H7 (cell line): ENCODE measurements at regions not wholly inside any gene's neighbourhood (a gene's known extent, or its start where the extent isn't known, plus 50 kb on each side); places are given as distances from the start of the nearest gene placed in this dataset.
"Not testable (repeated sequence)": the region's sequence is repeated elsewhere in the genome, so short reads cannot be mapped to it uniquely, and the experiment has no call there.

Experiments
- DNase-seq: peaks from one replicate; pipeline ENCODE4 v3.0.0; 2012
- H3K27me3 ChIP-seq: 2 replicates; pipeline ENCODE4 v1.6.0; 2011; ENCODE audit warnings: mild to moderate bottlenecking, low read length; ENCODE audit not compliant: control insufficient read depth, insufficient read depth
- H3K36me3 ChIP-seq: replicated peaks from 2 replicates; pipeline ENCODE4 v1.5.1; 2011; ENCODE audit warnings: low read length; ENCODE audit not compliant: control insufficient read depth, insufficient read depth
- H3K4me3 ChIP-seq: 2 replicates; pipeline ENCODE4 v1.5.1; 2011; ENCODE audit warnings: low read depth, mild to moderate bottlenecking, control low read depth, low read length, moderate library complexity; ENCODE audit not compliant: insufficient read depth

GRCh38 chr6:66516377-66516776 lies 809.4 kb upstream of the EYS start:
- Histone ChIP-seq H3K4me3 (no peak overlapping the region), H3K27me3 (no peaks in the 10 kb centered on the region), H3K36me3 (no peaks in the 10 kb centered on the region)
- no peak for DNase-seq

DNA sequence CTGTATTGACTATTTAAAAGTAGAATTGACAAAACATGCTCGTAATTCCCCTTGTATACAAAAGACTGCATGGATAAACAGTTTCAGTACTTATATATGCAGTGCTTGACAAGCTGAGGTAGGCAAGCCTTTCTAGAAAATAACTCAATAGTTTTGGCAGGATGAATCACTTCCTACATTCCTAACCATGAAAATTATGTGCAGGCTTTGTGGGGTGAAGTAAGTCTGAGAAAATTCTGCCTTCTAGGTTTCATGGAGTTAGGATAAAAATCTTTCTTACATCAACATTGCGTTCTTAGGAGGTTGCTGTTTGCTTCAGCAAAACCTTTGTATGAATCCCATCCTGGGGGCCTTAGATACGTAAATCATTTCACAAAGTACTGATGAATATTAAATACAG lies 801.4 kb upstream of the EYS start:
- Histone ChIP-seq H3K36me3 (no peaks in the 10 kb centered on the region), H3K4me3 (no peak overlapping the region), H3K27me3 (no peaks in the 10 kb centered on the region)
- DNase-seq: no peak

DNA sequence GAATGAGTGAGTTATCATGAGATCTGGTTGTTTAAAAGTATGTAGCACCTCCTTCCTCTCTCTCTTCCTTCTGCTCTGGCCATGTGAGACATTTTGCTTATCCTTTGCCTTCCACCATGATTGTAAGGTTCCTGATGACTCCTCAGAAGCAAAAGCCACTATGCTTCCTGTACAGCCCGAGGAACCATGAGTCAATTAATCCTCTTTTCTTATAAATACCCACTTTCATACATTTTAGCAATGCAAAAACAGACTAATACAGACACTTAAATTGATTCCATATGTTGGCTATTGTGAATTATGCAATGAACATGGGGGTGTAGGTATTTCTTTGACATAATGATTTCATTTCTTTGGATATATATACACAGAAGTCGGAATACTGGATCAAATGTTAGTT lies 792.8 kb upstream of the EYS start:
- no peak overlapping the region for H3K4me3 ChIP-seq
- H3K36me3 ChIP-seq: no peaks in the 10 kb centered on the region
- H3K27me3 ChIP-seq: no peaks in the 10 kb centered on the region
- DNase-seq: no peak

DNA sequence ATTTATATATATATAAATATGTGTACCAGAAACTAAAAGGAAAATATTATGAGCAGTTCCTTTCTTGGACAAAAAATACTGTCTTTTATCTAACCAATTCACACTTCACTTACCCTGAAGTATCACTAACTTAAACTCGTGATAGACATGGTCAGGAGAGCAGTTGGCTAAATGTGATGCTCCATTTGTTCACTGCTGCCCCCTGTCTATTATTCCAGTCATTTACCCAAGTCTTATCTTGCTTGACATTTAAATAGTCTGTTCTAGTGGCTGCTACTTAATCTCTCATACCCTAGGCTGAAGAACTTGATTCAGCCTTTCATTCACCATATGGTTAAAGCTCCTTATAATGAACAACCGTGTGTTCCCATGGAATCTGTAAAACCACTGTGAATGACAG lies 789.6 kb upstream of the EYS start:
- H3K4me3 ChIP-seq: no peak overlapping the region
- no peaks in the 10 kb centered on the region for H3K36me3 ChIP-seq
- peak; percentile 7 for DNase-seq
- H3K27me3 ChIP-seq: no peaks in the 10 kb centered on the region

GRCh38 chr6:66494643-66495042 lies 787.6 kb upstream of the EYS start:
- H3K27me3 ChIP-seq, H3K36me3 ChIP-seq, H3K4me3 ChIP-seq, DNase-seq: not testable (repeated sequence)

DNA sequence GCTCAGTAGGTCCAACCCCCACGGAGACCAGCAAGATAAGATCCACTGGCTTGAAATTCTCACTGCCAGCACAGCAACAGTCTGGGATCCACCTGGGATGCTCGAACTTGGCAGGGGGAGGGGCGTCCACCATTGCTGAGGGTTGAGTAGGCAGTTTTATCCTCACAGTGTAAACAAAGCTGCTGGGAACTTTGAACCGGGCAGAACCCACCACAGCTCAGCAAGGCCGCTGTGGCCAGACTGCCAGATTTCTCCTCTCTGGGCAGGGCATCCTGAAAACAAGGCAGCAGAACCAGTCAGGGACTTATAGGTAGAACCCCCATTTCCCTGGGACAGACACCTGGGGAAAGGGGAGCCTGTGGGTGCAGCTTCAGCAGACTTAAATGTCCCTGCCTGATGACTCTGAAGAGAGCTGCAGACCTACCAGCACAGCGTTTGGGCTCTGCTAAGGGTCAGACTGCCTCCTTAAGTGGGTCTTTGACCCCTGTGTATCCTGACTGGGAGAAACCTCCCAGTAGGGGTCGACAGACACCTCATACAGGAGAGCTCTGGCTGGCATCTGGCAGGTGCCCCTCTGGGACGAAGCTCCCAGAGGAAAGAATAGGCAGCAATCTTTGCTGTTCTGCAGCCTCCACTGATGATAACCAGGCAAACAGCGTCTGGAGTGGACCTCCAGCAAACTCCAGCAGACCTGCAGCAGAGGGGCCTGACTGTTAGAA lies 782.4 kb upstream of the EYS start:
- no peak for DNase-seq
- H3K36me3 ChIP-seq: no peaks in the 10 kb centered on the region
- no peaks in the 10 kb centered on the region for H3K27me3 ChIP-seq
- H3K4me3 ChIP-seq: no peak overlapping the region

- Histone ChIP-seq H3K27me3 (no peaks in the 10 kb centered on the region), H3K36me3 (no peaks in the 10 kb centered on the region)
- DNase-seq: no peak
Observed at GRCh38 chr6:66481216-66481615, 774.2 kb upstream of the EYS start.

GRCh38 chr6:66478705-66479104 lies 771.7 kb upstream of the EYS start:
- Histone ChIP-seq H3K27me3 (no peaks in the 10 kb centered on the region), H3K36me3 (no peaks in the 10 kb centered on the region), H3K4me3 (no peak overlapping the region)
- DNase-seq: no peak

More at GRCh38 chr6:66481216-66481615, 774.2 kb upstream of the EYS start:
- H3K4me3 ChIP-seq: no peak overlapping the region

- Histone ChIP-seq H3K4me3 (no peak overlapping the region), H3K36me3 (no peaks in the 10 kb centered on the region), H3K27me3 (no peaks in the 10 kb centered on the region)
- no peak for DNase-seq
Observed at GRCh38 chr6:66435321-66435720, 728.3 kb upstream of the EYS start.

- Histone ChIP-seq H3K36me3 (no peaks in the 10 kb centered on the region), H3K27me3 (no peaks in the 10 kb centered on the region), H3K4me3 (no peak overlapping the region)
- DNase-seq: no peak
Observed at GRCh38 chr6:66429210-66429609, 722.2 kb upstream of the EYS start.

- no peak for DNase-seq
- H3K27me3 ChIP-seq: no peaks in the 10 kb centered on the region
- no peak overlapping the region for H3K4me3 ChIP-seq
- H3K36me3 ChIP-seq: no peaks in the 10 kb centered on the region
Observed at GRCh38 chr6:66423047-66423446, 716.0 kb upstream of the EYS start.

DNA sequence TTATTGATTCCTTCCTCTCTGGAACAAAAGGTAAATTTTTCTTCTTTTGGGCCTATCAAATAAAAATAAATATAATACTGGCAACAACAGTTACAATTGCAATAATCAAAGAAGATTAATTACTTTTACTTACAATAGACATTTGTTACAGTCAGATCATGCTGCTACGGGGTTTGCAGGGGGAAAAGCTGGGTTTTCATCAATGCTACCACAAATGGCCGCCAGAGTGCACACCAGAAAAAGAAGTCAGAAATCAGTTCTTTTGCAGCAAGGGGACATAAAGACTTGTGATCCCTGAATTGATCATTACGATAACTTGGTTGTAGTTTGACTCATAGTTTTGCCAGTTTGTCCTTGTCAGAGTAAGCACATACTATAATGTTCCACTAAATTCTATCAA lies 714.5 kb upstream of the EYS start:
- H3K4me3 ChIP-seq: no peak overlapping the region
- H3K27me3 ChIP-seq: no peaks in the 10 kb centered on the region
- no peak for DNase-seq
- H3K36me3 ChIP-seq: no peaks in the 10 kb centered on the region

GRCh38 chr6:66418906-66419305 lies 711.9 kb upstream of the EYS start:
- H3K27me3 ChIP-seq: no peaks in the 10 kb centered on the region
- no peaks in the 10 kb centered on the region for H3K36me3 ChIP-seq
- H3K4me3 ChIP-seq: no peak overlapping the region
- DNase-seq: no peak

GRCh38 chr6:66403966-66404365 lies 696.9 kb upstream of the EYS start:
- Histone ChIP-seq H3K4me3 (no peak overlapping the region), H3K27me3 (no peaks in the 10 kb centered on the region), H3K36me3 (no peaks in the 10 kb centered on the region)
- no peak for DNase-seq

DNA sequence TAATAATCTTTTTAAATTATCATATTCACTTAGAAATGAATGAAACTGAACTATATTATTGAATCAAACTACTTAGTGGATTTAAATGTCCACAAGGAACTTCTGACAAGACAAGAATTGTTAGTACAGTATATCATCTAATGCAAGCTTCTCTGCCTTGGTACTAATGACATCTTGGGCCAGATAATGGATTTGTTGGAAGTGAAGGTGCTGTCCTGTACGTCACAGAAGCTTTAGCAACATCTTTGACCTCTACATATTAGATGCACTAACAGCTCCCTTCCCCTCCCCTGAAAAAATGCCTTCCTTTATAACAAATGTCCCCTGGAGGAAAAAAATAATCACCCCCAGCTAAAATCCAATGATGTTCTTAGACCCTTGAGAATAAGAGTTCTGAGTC lies 695.8 kb upstream of the EYS start:
- Histone ChIP-seq H3K36me3 (no peaks in the 10 kb centered on the region), H3K4me3 (no peak overlapping the region)
- no peak for DNase-seq

GRCh38 chr6:66396549-66396948 lies 689.5 kb upstream of the EYS start:
- no peaks in the 10 kb centered on the region for H3K36me3 ChIP-seq
- no peaks in the 10 kb centered on the region for H3K27me3 ChIP-seq
- H3K4me3 ChIP-seq: no peak overlapping the region
- no peak for DNase-seq

More for the DNA sequence above, 695.8 kb upstream of the EYS start:
- H3K27me3 ChIP-seq: no peaks in the 10 kb centered on the region
